COLO829 (cell line): ENCODE measurements at regions not wholly inside any gene's neighbourhood (a gene's known extent, or its start where the extent isn't known, plus 50 kb on each side); places are given as distances from the start of the nearest gene placed in this dataset.
A peak's percentile ranks its signal among the peaks of the same experiment; 100 is the strongest.

Source experiments
- DNase-seq: peaks from one replicate; pipeline ENCODE4 v3.0.0; 2012; ENCODE audit warnings: low spot score

GRCh38 chr5:68431186-68431585, 215.6 kb downstream of the PIK3R1 start:
- no peak for DNase-seq

GRCh38 chr5:68431601-68432337, 216.2 kb downstream of the PIK3R1 start:
- no peak for DNase-seq

- DNase-seq: no peak
Measured at GRCh38 chr5:68432682-68433081, 217.1 kb downstream of the PIK3R1 start.

GRCh38 chr5:68433526-68433922, 218.0 kb downstream of the PIK3R1 start:
- no peak for DNase-seq

- peak; percentile 67 for DNase-seq
Measured at GRCh38 chr5:68433923-68434879, 218.6 kb downstream of the PIK3R1 start.

- DNase-seq: no peak
Measured at GRCh38 chr5:68435611-68436010, 220.1 kb downstream of the PIK3R1 start.

GRCh38 chr5:68436686-68437520, 221.3 kb downstream of the PIK3R1 start:
- DNase-seq: no peak

GRCh38 chr5:68438876-68439275, 223.3 kb downstream of the PIK3R1 start:
- DNase-seq: no peak

GRCh38 chr5:68440245-68440644, 224.7 kb downstream of the PIK3R1 start:
- no peak for DNase-seq

GRCh38 chr5:68440651-68441050, 225.1 kb downstream of the PIK3R1 start:
- DNase-seq: no peak

- DNase-seq: no peak
Measured at GRCh38 chr5:68441309-68442073, 225.9 kb downstream of the PIK3R1 start.

- no peak for DNase-seq
Measured at GRCh38 chr5:68443091-68443490, 227.5 kb downstream of the PIK3R1 start.

GRCh38 chr5:68444048-68444447, 228.5 kb downstream of the PIK3R1 start:
- DNase-seq: no peak

GRCh38 chr5:68444833-68445232, 229.3 kb downstream of the PIK3R1 start:
- DNase-seq: no peak

GRCh38 chr5:68445257-68446069, 229.9 kb downstream of the PIK3R1 start:
- no peak for DNase-seq

GRCh38 chr5:68446070-68446357, 230.5 kb downstream of the PIK3R1 start:
- DNase-seq: no peak

GRCh38 chr5:68446487-68446894, 230.9 kb downstream of the PIK3R1 start:
- no peak for DNase-seq

- peak; percentile 18 for DNase-seq
Measured at GRCh38 chr5:68447136-68447929, 231.8 kb downstream of the PIK3R1 start.

GRCh38 chr5:68449380-68449779, 233.8 kb downstream of the PIK3R1 start:
- no peak for DNase-seq
